ENCODE measurements at regions not wholly inside any gene's neighbourhood (a gene's known extent, or its start where the extent isn't known, plus 50 kb on each side); places are given as distances from the start of the nearest gene placed in this dataset.

DNA sequence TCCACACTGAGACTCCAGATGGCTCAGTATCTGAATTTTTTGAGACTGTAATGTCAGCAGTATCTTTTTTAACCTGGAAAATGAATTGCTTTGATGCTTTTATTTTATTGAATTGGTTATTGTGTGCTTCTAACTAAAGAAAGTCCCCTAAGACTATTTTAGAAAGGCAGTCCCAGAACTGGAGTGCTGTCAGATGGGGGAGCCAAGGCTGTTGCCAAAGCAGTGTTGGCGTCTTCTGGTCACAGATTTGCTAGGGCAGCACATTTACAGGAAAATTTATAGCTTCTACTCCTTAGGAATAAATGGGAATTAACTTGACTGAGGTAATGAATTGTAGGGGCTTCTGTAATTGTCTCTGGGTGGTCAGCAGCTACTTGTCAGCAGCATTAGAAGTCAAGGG, 157.1 kb upstream of the ARHGAP5 start:
- 82% methylated on average over 1 of the region's 1 CpG for WGBS (ENCODE audit: low lambda C conversion rate)
- Histone ChIP-seq H3K4me2 (no peak overlapping the region), H4K20me1 (ENCODE audit: insufficient read depth) (no peaks in the 10 kb centered on the region), H3K27ac (ENCODE audit: low read depth in 2 of 2, low read length in 1 of 2) (no peak overlapping the region), H3K4me1 (ENCODE audit: control insufficient read depth in 1 of 2, insufficient read depth in 2 of 2, low read depth in 1 of 2, low read length in 1 of 2) (no peaks in the 10 kb centered on the region; a peak in 1 of 4 replicates), H3K36me3 (replicated peaks in 1 of 2; ENCODE audit: control insufficient read depth in 1 of 2, insufficient read depth in 2 of 2, low read length in 1 of 2) (no peaks in the 10 kb centered on the region), H3K79me2 (ENCODE audit: insufficient read depth) (no peaks in the 10 kb centered on the region), H3K9me3 (no peaks in the 10 kb centered on the region), H3K27me3 (ENCODE audit: insufficient read depth) (no peaks in the 10 kb centered on the region), H3K4me3 (ENCODE audit: low read depth in 2 of 2, low read length in 1 of 2) (no peak overlapping the region), H3K9me2 (no peaks in the 10 kb centered on the region), H3F3A (replicated peaks; ENCODE audit: insufficient read depth) (no peaks in the 10 kb centered on the region), H2AFZ (ENCODE audit: low read depth) (no peak overlapping the region), H3K9ac (no peak overlapping the region)
- DNase-seq = no peak
- TF ChIP-seq, protein P1, sequence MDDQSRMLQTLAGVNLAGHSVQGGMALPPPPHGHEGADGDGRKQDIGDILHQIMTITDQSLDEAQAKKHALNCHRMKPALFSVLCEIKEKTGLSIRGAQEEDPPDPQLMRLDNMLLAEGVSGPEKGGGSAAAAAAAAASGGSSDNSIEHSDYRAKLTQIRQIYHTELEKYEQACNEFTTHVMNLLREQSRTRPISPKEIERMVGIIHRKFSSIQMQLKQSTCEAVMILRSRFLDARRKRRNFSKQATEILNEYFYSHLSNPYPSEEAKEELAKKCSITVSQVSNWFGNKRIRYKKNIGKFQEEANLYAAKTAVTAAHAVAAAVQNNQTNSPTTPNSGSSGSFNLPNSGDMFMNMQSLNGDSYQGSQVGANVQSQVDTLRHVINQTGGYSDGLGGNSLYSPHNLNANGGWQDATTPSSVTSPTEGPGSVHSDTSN (IDR thresholded peaks at IDR 0.05) = no peak
- TF ChIP-seq RAD21 (IDR thresholded peaks at IDR 0.05; ENCODE audit: low read length) (no peak), MAX (IDR thresholded peaks at IDR 0.05; ENCODE audit: low read depth) (no peak), RCOR1 (IDR thresholded peaks at IDR 0.05; ENCODE audit: low read length) (no peak), FOXM1 (IDR thresholded peaks at IDR 0.05; ENCODE audit: low read depth) (no peak), TAF1 (IDR thresholded peaks at IDR 0.05; ENCODE audit: borderline replicate concordance, low read depth, low read length) (no peak)
- ChIA-PET POLR2A (no interaction called here), CTCF (no interaction called here)

- Histone ChIP-seq H4K20me1 (ENCODE audit: insufficient read depth) (no peaks in the 10 kb centered on the region), H2AFZ (ENCODE audit: low read depth) (no peak overlapping the region), H3K27me3 (ENCODE audit: insufficient read depth) (no peaks in the 10 kb centered on the region), H3K9me2 (no peaks in the 10 kb centered on the region), H3K9me3 (no peaks in the 10 kb centered on the region), H3K36me3 (replicated peaks in 1 of 2; ENCODE audit: control insufficient read depth in 1 of 2, insufficient read depth in 2 of 2, low read length in 1 of 2) (no peaks in the 10 kb centered on the region), H3K79me2 (ENCODE audit: insufficient read depth) (no peaks in the 10 kb centered on the region), H3K4me1 (ENCODE audit: control insufficient read depth in 1 of 2, insufficient read depth in 2 of 2, low read depth in 1 of 2, low read length in 1 of 2) (no peaks in the 10 kb centered on the region; a peak in 1 of 4 replicates), H3K4me2 (no peak overlapping the region), H3K4me3 (ENCODE audit: low read depth in 2 of 2, low read length in 1 of 2) (no peak overlapping the region), H3K9ac (no peak overlapping the region), H3F3A (replicated peaks; ENCODE audit: insufficient read depth) (peaks cover under 1% of the 10 kb centered on the region), H3K27ac (ENCODE audit: low read depth in 2 of 2, low read length in 1 of 2) (no peak overlapping the region)
- no peak for DNase-seq
- POLR2A ChIA-PET = no interaction called here
- CTCF ChIA-PET = interaction anchor here (1.2 kb wide), 1 partner anchor 411 kb away, joined by 3 read pairs; no protein-coding TSS in a partner anchor
- WGBS (ENCODE audit: low lambda C conversion rate) = 94% methylated on average over 5 of the region's 5 CpGs
- TF ChIP-seq USF2 (IDR thresholded peaks at IDR 0.05; ENCODE audit: borderline replicate concordance, low read depth, low read length) (no peak), CHD2 (IDR thresholded peaks at IDR 0.05; ENCODE audit: low read length, partially characterized antibody) (no peak), EP300 (IDR thresholded peaks at IDR 0.05; ENCODE audit: borderline replicate concordance in 1 of 2, low read depth in 1 of 2, low read length in 1 of 2) (no peak), CTCF (IDR thresholded peaks at IDR 0.05) (no peak), RXRA (IDR thresholded peaks at IDR 0.05; ENCODE audit: borderline replicate concordance, low read depth) (no peak), JUND (IDR thresholded peaks at IDR 0.05) (no peak), MXI1 (IDR thresholded peaks at IDR 0.05; ENCODE audit: low read depth, low read length) (no peak), GABPA (IDR thresholded peaks at IDR 0.05; ENCODE audit: low read depth) (no peak), TCF12 (IDR thresholded peaks at IDR 0.05) (no peak), REST (IDR thresholded peaks at IDR 0.05; ENCODE audit: low read depth, low read length) (no peak), RFX5 (IDR thresholded peaks at IDR 0.05; ENCODE audit: low read length) (no peak), FOXJ3 (CRISPR knock-in tag; IDR thresholded peaks at IDR 0.05) (no peak), RAD21 (IDR thresholded peaks at IDR 0.05; ENCODE audit: low read length) (no peak), RCOR1 (IDR thresholded peaks at IDR 0.05; ENCODE audit: low read length) (no peak), NRF1 (IDR thresholded peaks at IDR 0.05; ENCODE audit: low read depth, low read length) (no peak), USF1 (IDR thresholded peaks at IDR 0.05; ENCODE audit: borderline replicate concordance, low read depth) (no peak)
These were observed 156.0 kb upstream of the ARHGAP5 start for GRCh38 chr14:31920989-31921650.
